Fibroblast of the aortic adventitia (primary cell): ENCODE measurements at regions not wholly inside any gene's neighbourhood (a gene's known extent, or its start where the extent isn't known, plus 50 kb on each side); places are given as distances from the start of the nearest gene placed in this dataset.

Source experiments
- DNase-seq: peaks from one replicate; pipeline ENCODE4 v3.0.0-alpha.2; 2010; ENCODE audit warnings: low read depth
- H3K4me3 ChIP-seq: 2 replicates; pipeline ENCODE4 v1.5.1; 2011; ENCODE audit warnings: low read depth, mild to moderate bottlenecking, control low read depth, low read length, moderate library complexity
- CTCF ChIP-seq: IDR thresholded peaks from 2 replicates; pipeline ENCODE4 v1.5.1; 2011; ENCODE audit warnings: mild to moderate bottlenecking, low read length, control low read depth, inconsistent platforms; ENCODE audit not compliant: insufficient read depth

DNA sequence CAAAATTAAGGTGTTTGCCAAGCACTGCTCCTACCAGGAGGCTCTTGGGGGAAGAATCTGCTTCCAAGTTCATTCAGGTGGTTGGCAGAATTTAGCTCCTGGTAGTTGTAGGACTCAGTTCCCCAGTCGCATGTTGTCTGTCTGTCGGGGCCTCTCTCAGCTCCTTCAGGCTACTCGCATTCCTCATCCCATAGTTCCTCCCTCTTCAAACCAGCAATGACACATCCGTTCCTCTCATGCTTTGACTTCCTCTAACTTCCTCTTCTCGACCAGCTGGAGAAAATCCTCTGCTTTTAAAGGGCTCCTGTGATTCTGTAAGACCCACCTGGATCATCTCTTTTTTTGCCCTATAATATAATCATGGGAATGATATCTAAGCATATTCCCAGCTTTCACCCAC lies 108.1 kb downstream of the PMP22 start:
- H3K4me3 ChIP-seq, result no peak overlapping the region
- TF ChIP-seq CTCF, result no peak
- no peak for DNase-seq

DNA sequence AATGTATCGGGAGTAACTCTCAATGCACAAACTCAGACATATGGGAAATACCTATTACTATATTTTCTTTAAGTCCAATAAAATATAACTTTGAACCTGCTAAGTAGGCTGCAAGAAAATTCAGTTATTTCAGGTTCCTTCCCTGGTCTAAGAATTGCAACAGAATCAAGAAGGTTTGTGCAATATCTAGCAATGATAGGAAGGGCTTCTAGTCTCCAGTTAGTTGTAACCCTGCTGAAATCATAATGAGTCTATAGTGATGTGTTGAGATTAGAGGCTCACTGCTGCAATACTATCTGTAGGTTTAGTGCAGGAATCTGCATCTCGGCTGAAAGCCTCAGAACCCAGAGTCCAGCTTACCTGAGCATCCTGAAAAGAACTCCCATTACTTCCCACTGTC lies 110.5 kb downstream of the PMP22 start:
- no peak for TF ChIP-seq CTCF
- no peak overlapping the region for H3K4me3 ChIP-seq
- DNase-seq, result peak; percentile 25

DNA sequence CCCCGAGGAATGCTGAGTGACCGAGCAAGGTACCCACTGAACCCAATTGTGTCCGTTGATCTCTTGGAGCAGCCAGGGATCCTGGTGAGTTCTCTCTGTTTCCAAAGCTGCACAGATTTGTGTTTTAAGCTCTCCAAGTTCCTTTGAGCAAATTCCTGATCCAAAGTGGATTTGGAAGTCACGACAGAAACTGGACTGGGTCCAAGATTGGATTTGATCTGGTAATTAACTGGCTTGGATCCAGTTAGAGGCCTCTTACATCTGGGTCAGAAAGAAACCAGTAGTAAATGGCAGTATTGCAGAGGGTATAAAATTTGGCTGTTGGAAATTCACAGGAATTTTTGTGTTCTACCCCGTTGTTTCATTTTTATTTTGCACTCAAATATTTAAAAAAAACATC lies 119.5 kb downstream of the PMP22 start:
- no peak overlapping the region for H3K4me3 ChIP-seq
- TF ChIP-seq CTCF, result no peak
- no peak for DNase-seq

DNA sequence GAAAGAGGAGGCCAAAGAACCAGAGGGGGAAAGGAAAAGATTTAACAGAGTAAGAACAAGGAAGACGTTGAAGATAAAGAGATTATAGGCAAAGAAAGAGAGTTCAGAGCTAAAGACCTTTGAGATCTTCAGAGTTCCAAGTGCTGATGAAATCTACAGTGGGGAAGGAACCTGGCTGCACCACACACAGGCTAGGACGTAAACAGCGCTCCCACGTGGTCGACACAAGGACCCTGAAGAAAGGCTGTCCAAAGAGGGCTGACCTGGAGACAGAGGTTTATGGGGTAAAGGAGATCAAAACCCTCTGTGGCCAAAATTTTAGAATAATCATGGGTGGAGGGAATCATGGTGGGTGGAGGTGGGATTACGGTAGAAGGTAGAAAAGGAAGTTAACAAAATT lies 121.6 kb downstream of the PMP22 start:
- DNase-seq, result no peak
- no peak overlapping the region for H3K4me3 ChIP-seq
- no peak for TF ChIP-seq CTCF

DNA sequence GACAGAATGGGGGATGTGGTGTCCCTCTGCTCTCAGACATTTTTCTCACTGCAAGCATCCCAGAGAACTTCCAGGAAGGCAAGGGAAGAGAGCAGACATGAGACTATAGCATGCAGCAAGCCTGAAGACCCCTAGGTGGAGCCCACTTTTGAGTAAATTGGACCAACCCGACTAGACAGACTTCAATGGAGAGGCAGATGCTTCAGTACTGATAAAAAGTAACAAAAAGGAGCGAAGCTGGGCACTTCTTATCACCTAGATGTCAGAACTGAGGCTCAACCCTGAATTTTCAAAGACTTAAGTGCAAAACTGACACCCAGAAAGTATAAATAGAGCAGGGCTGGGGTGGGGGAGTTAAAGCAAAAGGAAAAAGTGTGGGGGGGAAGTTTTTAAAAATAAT lies 130.8 kb downstream of the PMP22 start:
- H3K4me3 ChIP-seq, result no peak overlapping the region
- TF ChIP-seq CTCF, result no peak
- DNase-seq, result no peak

GRCh38 chr17:15133826-15134225 lies 131.3 kb downstream of the PMP22 start:
- TF ChIP-seq CTCF, result no peak

DNA sequence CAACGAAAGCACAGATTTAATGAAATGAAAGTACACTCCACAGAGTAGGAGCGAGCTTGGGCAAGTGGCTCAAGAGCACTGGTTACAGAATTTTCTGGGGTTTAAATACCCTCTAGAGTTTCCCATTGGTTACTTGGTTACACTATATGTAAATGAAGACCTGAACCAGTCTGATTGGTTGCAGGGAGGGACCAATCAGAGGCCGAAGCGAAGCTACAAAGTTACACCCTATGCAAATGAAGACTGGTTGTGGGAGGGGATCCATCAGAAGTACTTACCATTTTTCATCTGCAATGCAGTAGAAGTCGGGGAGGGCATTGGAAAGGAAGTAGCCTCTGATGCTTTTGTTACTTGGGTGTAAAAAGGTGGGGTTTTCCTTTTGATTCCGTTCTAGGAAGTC lies 132.0 kb downstream of the PMP22 start:
- no peak for TF ChIP-seq CTCF
- no peak overlapping the region for H3K4me3 ChIP-seq
- no peak for DNase-seq

More at GRCh38 chr17:15133826-15134225, 131.3 kb downstream of the PMP22 start:
- H3K4me3 ChIP-seq, result no peak overlapping the region
- no peak for DNase-seq
